Neural crest cell (in vitro differentiated cells): ENCODE measurements at regions not wholly inside any gene's neighbourhood (a gene's known extent, or its start where the extent isn't known, plus 50 kb on each side); places are given as distances from the start of the nearest gene placed in this dataset.
"Not testable (repeated sequence)": the region's sequence is repeated elsewhere in the genome, so short reads cannot be mapped to it uniquely, and the experiment has no call there.

ENCODE experiments used
- DNase-seq: peaks from one replicate; pipeline ENCODE4 v3.0.0; 2021; ENCODE audit warnings: low read depth, mixed read lengths, low spot score
- H3K27ac Mint-ChIP-seq: one replicate; pipeline ENCODE4 v1.8.0; 2021; ENCODE audit warnings: mild to moderate bottlenecking, mixed read lengths; ENCODE audit not compliant: unreplicated experiment
- H3K27me3 Mint-ChIP-seq: 2 replicates; pipeline ENCODE4 v1.8.0; 2021; ENCODE audit warnings: low read depth, mild to moderate bottlenecking, mixed read lengths
- H3K36me3 Mint-ChIP-seq: 2 replicates; pipeline ENCODE4 v1.8.0; 2021; ENCODE audit warnings: low read depth, mild to moderate bottlenecking, mixed read lengths
- H3K4me1 Mint-ChIP-seq: 2 replicates; pipeline ENCODE4 v1.8.0; 2021; ENCODE audit warnings: mixed read lengths
- H3K4me3 Mint-ChIP-seq: one replicate; pipeline ENCODE4 v1.8.0; 2021; ENCODE audit warnings: mild to moderate bottlenecking, mixed read lengths
- H3K9me3 Mint-ChIP-seq: 2 replicates; pipeline ENCODE4 v1.8.0; 2021; ENCODE audit warnings: mixed read lengths
- CTCF ChIP-seq: fragments of 200-600 bp; sonication (generic); conservative IDR thresholded peaks from 2 replicates; pipeline ENCODE4 v1.5.0; 2021; ENCODE audit warnings: antibody characterized with exemption, mild to moderate bottlenecking

- Mint-ChIP-seq H3K9me3 (peaks cover 7% of the 10 kb centered on the region), H3K36me3 (no peaks in the 10 kb centered on the region), H3K27me3 (no peaks in the 10 kb centered on the region), H3K4me3 (no peak overlapping the region), H3K4me1 (peaks cover 11% of the 10 kb centered on the region), H3K27ac (peak overlapping the region; percentile 4)
- no peak for DNase-seq
- no peak for TF ChIP-seq CTCF
Measured at GRCh38 chr4:169934794-169935429, 91.3 kb downstream of the MFAP3L start.

GRCh38 chr4:169933531-169933930 is 92.7 kb downstream of the MFAP3L start:
- Mint-ChIP-seq H3K4me3 (no peak overlapping the region), H3K36me3 (no peaks in the 10 kb centered on the region), H3K4me1 (peaks cover 11% of the 10 kb centered on the region), H3K27me3 (no peaks in the 10 kb centered on the region), H3K27ac (no peak overlapping the region), H3K9me3 (peaks cover 5% of the 10 kb centered on the region)
- DNase-seq, result no peak
- TF ChIP-seq CTCF, result no peak

GRCh38 chr4:169931964-169932363 is 94.2 kb downstream of the MFAP3L start:
- DNase-seq, result no peak
- no peaks in the 10 kb centered on the region for H3K36me3 Mint-ChIP-seq
- H3K4me1 Mint-ChIP-seq, result peaks cover 11% of the 10 kb centered on the region
- H3K27ac Mint-ChIP-seq, result no peak overlapping the region
- no peak for TF ChIP-seq CTCF
- peaks cover 5% of the 10 kb centered on the region for H3K9me3 Mint-ChIP-seq
- no peak overlapping the region for H3K4me3 Mint-ChIP-seq
- H3K27me3 Mint-ChIP-seq, result no peaks in the 10 kb centered on the region

GRCh38 chr4:169930755-169931154 is 95.4 kb downstream of the MFAP3L start:
- not testable (repeated sequence) for H3K4me3 Mint-ChIP-seq, H3K36me3 Mint-ChIP-seq, H3K27ac Mint-ChIP-seq, H3K27me3 Mint-ChIP-seq, H3K9me3 Mint-ChIP-seq, DNase-seq
- peaks cover 11% of the 10 kb centered on the region for H3K4me1 Mint-ChIP-seq

GRCh38 chr4:169927280-169927679 is 98.9 kb downstream of the MFAP3L start:
- no peaks in the 10 kb centered on the region for H3K9me3 Mint-ChIP-seq
- H3K36me3 Mint-ChIP-seq, result no peaks in the 10 kb centered on the region
- H3K27me3 Mint-ChIP-seq, result peaks cover under 1% of the 10 kb centered on the region
- H3K4me3 Mint-ChIP-seq, result no peak overlapping the region
- no peak for TF ChIP-seq CTCF
- no peak overlapping the region for H3K27ac Mint-ChIP-seq
- DNase-seq, result no peak
- no peaks in the 10 kb centered on the region for H3K4me1 Mint-ChIP-seq

GRCh38 chr4:169925678-169926077 is 100.5 kb downstream of the MFAP3L start:
- H3K4me1 Mint-ChIP-seq, result no peaks in the 10 kb centered on the region
- no peak overlapping the region for H3K27ac Mint-ChIP-seq
- H3K9me3 Mint-ChIP-seq, result no peaks in the 10 kb centered on the region
- H3K4me3 Mint-ChIP-seq, result no peak overlapping the region
- H3K36me3 Mint-ChIP-seq, result no peaks in the 10 kb centered on the region
- peaks cover 4% of the 10 kb centered on the region for H3K27me3 Mint-ChIP-seq
- DNase-seq, result no peak
- no peak for TF ChIP-seq CTCF
